ENCODE measurements at regions not wholly inside any gene's neighbourhood (a gene's known extent, or its start where the extent isn't known, plus 50 kb on each side); places are given as distances from the start of the nearest gene placed in this dataset.

DNA sequence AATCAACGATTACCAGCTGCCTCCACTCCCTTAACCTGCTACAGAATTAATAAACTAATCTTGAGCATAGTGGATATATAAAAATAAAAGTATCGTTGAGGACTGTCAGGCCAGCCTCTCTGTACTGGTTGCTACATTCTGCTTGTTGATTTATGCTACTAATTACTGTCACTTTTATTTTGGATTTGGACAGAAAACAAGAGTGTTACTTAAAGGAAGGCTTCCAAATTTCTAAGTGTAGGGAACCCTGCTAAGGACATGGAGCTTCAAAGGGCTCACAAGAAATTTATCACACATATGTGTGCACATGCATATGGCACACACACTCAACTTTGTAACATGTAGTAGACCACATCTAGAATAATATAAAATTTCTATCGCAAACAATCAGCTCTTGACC, 141.2 kb upstream of the ANKRD1 start:
- DNase-seq (ENCODE audit: low spot score): no peak
- TF ChIP-seq, protein P1, sequence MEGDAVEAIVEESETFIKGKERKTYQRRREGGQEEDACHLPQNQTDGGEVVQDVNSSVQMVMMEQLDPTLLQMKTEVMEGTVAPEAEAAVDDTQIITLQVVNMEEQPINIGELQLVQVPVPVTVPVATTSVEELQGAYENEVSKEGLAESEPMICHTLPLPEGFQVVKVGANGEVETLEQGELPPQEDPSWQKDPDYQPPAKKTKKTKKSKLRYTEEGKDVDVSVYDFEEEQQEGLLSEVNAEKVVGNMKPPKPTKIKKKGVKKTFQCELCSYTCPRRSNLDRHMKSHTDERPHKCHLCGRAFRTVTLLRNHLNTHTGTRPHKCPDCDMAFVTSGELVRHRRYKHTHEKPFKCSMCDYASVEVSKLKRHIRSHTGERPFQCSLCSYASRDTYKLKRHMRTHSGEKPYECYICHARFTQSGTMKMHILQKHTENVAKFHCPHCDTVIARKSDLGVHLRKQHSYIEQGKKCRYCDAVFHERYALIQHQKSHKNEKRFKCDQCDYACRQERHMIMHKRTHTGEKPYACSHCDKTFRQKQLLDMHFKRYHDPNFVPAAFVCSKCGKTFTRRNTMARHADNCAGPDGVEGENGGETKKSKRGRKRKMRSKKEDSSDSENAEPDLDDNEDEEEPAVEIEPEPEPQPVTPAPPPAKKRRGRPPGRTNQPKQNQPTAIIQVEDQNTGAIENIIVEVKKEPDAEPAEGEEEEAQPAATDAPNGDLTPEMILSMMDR (IDR thresholded peaks at IDR 0.05; ENCODE audit: extremely low read depth, insufficient read depth, missing control alignments): no peak
- in situ Hi-C loops (cut with MboI; ENCODE audit: low pct_unique_long_range_greater_than_20kb, low sequenced_read_pairs, unreplicated experiment): no loop called here

DNA sequence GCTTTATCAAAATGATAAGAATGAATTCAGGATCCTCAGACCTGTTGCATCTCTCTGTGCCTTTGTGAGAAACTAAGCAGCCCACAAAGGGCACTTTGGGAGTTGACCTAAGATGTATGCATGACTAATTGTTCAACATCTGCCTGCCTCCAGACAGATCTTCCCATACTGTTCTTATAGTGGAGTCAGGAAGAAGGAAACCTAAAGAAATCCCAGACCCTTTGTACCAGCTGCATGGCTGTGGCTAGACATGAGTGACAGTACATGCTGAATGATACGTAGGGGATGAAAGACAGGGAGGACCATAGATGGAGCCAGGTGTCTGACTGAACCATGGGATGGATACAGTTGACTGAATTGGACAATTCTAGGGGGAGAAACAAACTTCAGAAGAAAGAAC, 148.7 kb upstream of the PCGF5 start:
- DNase-seq (ENCODE audit: low spot score): no peak
- TF ChIP-seq, protein P1 (IDR thresholded peaks at IDR 0.05; ENCODE audit: extremely low read depth, insufficient read depth, missing control alignments): no peak
- in situ Hi-C loops (cut with MboI; ENCODE audit: low pct_unique_long_range_greater_than_20kb, low sequenced_read_pairs, unreplicated experiment): no loop called here

DNA sequence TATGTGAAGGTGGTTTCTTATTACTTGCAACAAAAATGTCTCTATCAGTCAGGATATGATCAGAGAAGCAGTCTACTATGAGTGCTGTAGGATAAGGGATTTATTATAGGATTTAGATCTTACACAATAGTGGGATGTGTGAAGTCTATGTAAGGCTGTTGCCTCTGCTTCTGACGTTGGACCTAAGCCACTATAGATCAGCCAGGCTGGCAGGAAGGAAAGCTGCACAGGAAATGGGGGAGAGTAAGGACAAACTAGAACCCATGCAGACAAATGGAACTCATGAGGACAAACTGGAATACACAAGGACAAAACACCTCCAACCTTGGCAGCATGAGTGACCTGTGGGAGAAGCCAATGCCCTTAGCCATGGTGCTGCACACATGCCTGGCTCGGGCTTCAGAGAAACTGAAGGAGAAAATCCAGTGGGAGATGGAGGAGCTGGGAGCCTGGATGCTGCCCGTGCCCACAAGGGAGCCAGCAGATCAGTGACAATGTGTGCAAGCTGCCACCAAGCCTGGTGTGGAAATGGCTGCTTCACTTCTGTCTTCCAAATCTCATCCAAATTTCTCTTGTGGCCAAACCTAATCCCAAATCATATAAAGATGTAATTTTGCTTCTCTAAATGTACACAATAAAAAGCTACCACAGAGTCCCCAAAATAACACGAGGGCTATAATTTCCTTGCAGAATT, 147.0 kb upstream of the PCGF5 start:
- no peak for DNase-seq (ENCODE audit: low spot score)
- TF ChIP-seq, protein P1 (IDR thresholded peaks at IDR 0.05; ENCODE audit: extremely low read depth, insufficient read depth, missing control alignments): no peak
- in situ Hi-C loops (cut with MboI; ENCODE audit: low pct_unique_long_range_greater_than_20kb, low sequenced_read_pairs, unreplicated experiment): no loop called here

DNA sequence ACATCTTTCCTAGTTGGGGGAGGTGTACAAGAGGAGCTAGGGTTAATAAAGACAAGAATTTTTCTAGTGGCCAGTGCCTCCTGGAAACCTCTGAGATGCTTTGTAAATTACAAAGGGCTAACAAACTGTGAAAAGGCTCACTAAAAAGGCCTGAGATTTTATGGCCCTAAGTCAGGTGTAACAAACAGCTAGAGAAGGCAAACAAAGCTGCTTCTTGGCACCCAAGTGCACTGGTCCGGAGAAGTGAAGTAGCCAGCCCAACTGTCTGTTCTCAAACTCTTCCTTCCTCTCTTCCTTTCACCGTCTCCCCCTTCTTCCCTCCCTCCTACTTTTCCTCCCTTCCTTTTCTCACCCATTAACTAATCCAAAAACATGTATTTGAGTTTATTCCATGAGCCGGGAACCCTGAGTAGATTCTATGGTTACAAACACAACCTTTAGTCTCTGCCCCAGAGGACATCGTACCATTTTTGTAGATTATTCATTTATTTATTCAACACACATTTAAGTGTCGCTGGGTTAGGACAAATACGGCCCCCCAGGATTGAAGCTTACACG, 143.4 kb upstream of the PCGF5 start:
- in situ Hi-C loops (cut with MboI; ENCODE audit: low pct_unique_long_range_greater_than_20kb, low sequenced_read_pairs, unreplicated experiment): no loop called here
- TF ChIP-seq, protein P1 (IDR thresholded peaks at IDR 0.05; ENCODE audit: extremely low read depth, insufficient read depth, missing control alignments): no peak
- no peak for DNase-seq (ENCODE audit: low spot score)

DNA sequence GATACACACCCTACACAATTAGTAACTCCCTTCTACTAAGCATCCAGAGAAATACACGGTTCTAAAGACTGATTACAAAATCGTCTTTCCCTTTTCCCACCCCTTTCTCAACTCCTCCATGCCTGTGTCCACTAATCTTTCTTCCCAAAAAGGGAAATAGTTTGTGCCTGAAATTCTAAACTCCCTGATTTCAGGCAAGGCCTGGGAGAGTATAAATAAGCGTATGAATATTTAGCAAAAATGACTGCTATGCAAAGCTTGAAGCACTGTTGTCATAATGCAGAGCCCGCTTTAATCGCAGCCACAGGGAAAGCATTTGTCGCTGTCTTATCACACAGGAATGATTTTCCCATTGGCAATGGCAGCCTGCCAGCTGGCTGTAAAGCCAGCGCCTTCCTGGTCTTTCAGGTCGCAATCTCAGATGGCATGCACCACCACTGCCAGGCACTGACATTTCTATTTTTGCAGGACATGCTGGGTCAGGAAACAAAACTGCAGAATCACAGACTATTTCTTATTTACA, 142.9 kb upstream of the PCGF5 start:
- in situ Hi-C loops (cut with MboI; ENCODE audit: low pct_unique_long_range_greater_than_20kb, low sequenced_read_pairs, unreplicated experiment): no loop called here
- DNase-seq (ENCODE audit: low spot score): no peak
- TF ChIP-seq, protein P1 (IDR thresholded peaks at IDR 0.05; ENCODE audit: extremely low read depth, insufficient read depth, missing control alignments): no peak

DNA sequence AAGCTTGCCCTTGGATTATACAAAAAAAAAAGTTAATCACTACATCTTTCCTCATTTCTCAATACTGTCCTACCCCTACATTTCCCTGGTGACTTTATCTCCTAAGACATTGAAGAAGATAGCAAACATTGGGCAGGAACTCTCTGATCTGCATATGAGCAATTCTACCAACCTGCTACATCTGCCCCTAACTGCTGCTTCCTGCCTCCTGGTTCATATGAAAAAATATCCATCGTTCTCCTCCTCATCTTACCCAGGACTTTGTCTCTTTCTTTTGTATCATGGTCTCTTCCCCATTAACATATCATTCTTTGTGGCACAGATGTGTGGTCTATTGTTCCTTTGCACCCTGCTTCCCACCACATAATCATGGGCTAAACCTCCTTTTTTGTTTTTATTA, 139.7 kb upstream of the PCGF5 start:
- in situ Hi-C loops (cut with MboI; ENCODE audit: low pct_unique_long_range_greater_than_20kb, low sequenced_read_pairs, unreplicated experiment): no loop called here
- TF ChIP-seq, protein P1 (IDR thresholded peaks at IDR 0.05; ENCODE audit: extremely low read depth, insufficient read depth, missing control alignments): no peak
- no peak for DNase-seq (ENCODE audit: low spot score)
